ENCODE measurements at regions not wholly inside any gene's neighbourhood (a gene's known extent, or its start where the extent isn't known, plus 50 kb on each side); places are given as distances from the start of the nearest gene placed in this dataset.

DNA sequence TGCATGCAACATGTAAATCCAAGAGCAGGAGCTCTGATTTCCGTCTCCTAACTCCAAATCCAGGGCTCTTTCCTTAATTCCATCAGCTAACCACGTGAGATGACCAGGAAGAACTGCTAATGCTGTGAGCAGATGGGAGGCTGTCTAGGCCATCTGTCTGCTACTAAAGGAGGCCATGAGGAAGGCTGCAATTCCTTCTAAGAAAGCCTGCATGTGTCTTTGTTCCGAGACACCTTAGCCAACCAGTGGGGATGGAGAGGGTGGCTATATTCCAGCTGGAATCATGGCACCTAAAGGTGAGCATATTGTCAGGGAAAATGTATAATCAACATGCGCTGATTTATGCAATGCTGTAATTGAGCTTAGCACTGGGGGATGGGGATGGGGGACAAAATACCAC is 267.2 kb upstream of the CDH5 start:
- Mint-ChIP-seq H3K4me1 (no peaks in the 10 kb centered on the region), H3K36me3 (peaks cover 0 to 3% (median 0%) of the 10 kb centered on the region in 5 donors), H3K9me3 (no peaks in the 10 kb centered on the region), H3K27me3 (peaks cover 0 to 24% (median 15%) of the 10 kb centered on the region in 5 donors), H3K27ac (no peak overlapping the region), H3K4me3 (no peak overlapping the region)
- Histone ChIP-seq H3K27me3 (ENCODE audit: control insufficient read depth in 2 of 2, insufficient read depth in 2 of 2, low read length in 2 of 2) (no peaks in the 10 kb centered on the region), H3K9me3 (ENCODE audit: control insufficient read depth in 2 of 3, low read length in 3 of 3) (no peaks in the 10 kb centered on the region), H3K4me3 (ENCODE audit: low read length) (no peak overlapping the region), H3K4me1 (ENCODE audit: control insufficient read depth in 2 of 2, insufficient read depth in 2 of 2, low read length in 2 of 2) (no peaks in the 10 kb centered on the region), H3K27ac (ENCODE audit: low read depth, low read length) (no peak overlapping the region), H3K36me3 (ENCODE audit: control insufficient read depth in 2 of 3, insufficient read depth in 3 of 3, low read length in 3 of 3) (no peaks in the 10 kb centered on the region)
- DNase-seq (no peak), ATAC-seq (no peak)
- ChIA-PET CTCF (no interaction called here), POLR2A (no interaction called here)
- intact Hi-C loops (cut with micrococcal nuclease), result no loop called here

DNA sequence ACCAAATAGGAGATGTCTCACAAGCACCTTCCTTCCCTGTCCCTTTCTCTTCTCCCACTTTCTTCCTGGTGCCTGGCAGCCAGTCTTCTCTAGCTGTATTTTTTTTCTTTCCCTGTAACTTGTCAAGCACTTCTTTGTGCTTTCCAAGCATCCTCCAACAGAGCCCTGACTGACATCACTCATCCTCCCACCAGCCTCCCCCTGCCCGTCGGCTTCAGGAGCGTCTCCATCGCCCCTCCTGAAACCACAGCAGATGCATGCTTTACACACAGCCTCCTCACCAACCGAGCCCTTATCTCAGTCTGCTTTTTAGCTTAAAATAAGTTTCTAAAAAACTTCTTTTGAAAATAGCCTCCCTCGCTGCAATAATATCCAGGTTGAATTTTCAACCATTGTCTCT is 268.7 kb upstream of the CDH5 start:
- no peak overlapping the region for H3K27ac Mint-ChIP-seq
- CTCF ChIA-PET, result no interaction called here
- H3K4me3 ChIP-seq (ENCODE audit: low read length), result no peak overlapping the region
- peaks cover 0 to 24% (median 15%) of the 10 kb centered on the region in 5 donors for H3K27me3 Mint-ChIP-seq
- H3K9me3 ChIP-seq (ENCODE audit: control insufficient read depth in 2 of 3, low read length in 3 of 3), result no peaks in the 10 kb centered on the region
- H3K27me3 ChIP-seq (ENCODE audit: control insufficient read depth in 2 of 2, insufficient read depth in 2 of 2, low read length in 2 of 2), result no peaks in the 10 kb centered on the region
- POLR2A ChIA-PET, result no interaction called here
- intact Hi-C loops (cut with micrococcal nuclease), result no loop called here
- H3K36me3 Mint-ChIP-seq, result peaks cover 0 to 3% (median 0%) of the 10 kb centered on the region in 5 donors
- DNase-seq (no peak), ATAC-seq (no peak)
- H3K4me1 Mint-ChIP-seq, result no peaks in the 10 kb centered on the region
- no peak overlapping the region for H3K27ac ChIP-seq (ENCODE audit: low read depth, low read length)
- H3K9me3 Mint-ChIP-seq, result peaks cover 0 to 2% (median 0%) of the 10 kb centered on the region in 11 donors
- no peak overlapping the region for H3K4me3 Mint-ChIP-seq
- no peaks in the 10 kb centered on the region for H3K4me1 ChIP-seq (ENCODE audit: control insufficient read depth in 2 of 2, insufficient read depth in 2 of 2, low read length in 2 of 2)
- H3K36me3 ChIP-seq (ENCODE audit: control insufficient read depth in 2 of 3, insufficient read depth in 3 of 3, low read length in 3 of 3), result no peaks in the 10 kb centered on the region

DNA sequence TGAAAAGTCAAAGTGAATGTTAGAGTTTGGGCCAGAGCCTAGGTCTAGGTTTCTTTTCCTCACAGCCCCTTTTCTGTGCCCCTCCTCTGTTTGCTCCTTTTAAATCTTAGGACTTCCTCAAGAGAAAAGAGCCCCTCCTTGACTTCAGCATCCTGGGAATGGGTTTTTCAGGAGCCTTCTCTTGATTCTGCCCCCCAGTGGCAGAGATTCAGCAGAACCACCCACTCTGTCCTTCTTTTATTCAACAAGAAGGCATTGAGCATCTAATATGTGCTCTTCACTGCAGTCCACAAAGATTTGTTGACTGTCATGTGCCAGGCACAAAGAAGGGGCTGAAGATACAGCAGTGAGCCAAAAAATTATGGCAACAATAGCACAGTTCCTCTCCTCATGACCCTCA is 270.8 kb upstream of the CDH5 start:
- Mint-ChIP-seq H3K36me3 (peaks cover 0 to 3% (median 0%) of the 10 kb centered on the region in 5 donors), H3K27ac (no peak overlapping the region), H3K4me1 (no peaks in the 10 kb centered on the region), H3K4me3 (no peak overlapping the region), H3K9me3 (peaks cover 0 to 2% (median 0%) of the 10 kb centered on the region in 11 donors), H3K27me3 (peaks cover 0 to 20% (median 11%) of the 10 kb centered on the region in 5 donors)
- Histone ChIP-seq H3K36me3 (ENCODE audit: control insufficient read depth in 2 of 3, insufficient read depth in 3 of 3, low read length in 3 of 3) (no peaks in the 10 kb centered on the region), H3K4me3 (ENCODE audit: low read length) (no peak overlapping the region), H3K4me1 (ENCODE audit: control insufficient read depth in 2 of 2, insufficient read depth in 2 of 2, low read length in 2 of 2) (no peaks in the 10 kb centered on the region), H3K27ac (ENCODE audit: low read depth, low read length) (no peak overlapping the region), H3K27me3 (ENCODE audit: control insufficient read depth in 2 of 2, insufficient read depth in 2 of 2, low read length in 2 of 2) (no peaks in the 10 kb centered on the region), H3K9me3 (ENCODE audit: control insufficient read depth in 2 of 3, low read length in 3 of 3) (no peaks in the 10 kb centered on the region)
- CTCF ChIA-PET, result no interaction called here
- POLR2A ChIA-PET, result no interaction called here
- intact Hi-C loops (cut with micrococcal nuclease), result no loop called here
- no peak for ATAC-seq
- DNase-seq, result no peak

DNA sequence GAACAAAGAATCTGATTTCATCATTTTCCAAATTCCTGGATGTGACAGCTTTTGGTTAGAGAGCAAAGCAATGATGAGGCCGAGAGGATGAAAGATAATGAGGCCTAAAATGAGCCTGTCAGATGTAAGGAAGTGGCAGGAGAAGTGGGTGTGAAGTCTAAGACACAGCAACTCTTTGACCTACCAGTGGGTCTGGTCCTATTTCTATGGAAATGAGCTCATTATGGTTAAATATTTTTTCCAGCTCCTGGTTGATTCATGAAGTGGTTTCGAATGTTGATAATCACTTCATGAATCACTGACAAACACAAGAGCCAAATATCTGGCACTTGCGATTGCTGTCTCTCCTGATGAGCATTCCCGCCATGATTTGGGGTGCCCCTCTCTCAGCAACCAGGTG is 273.3 kb upstream of the CDH5 start:
- ATAC-seq, result no peak
- Histone ChIP-seq H3K27me3 (ENCODE audit: control insufficient read depth in 2 of 2, insufficient read depth in 2 of 2, low read length in 2 of 2) (no peaks in the 10 kb centered on the region), H3K9me3 (ENCODE audit: control insufficient read depth in 2 of 3, low read length in 3 of 3) (no peaks in the 10 kb centered on the region), H3K4me1 (ENCODE audit: control insufficient read depth in 2 of 2, insufficient read depth in 2 of 2, low read length in 2 of 2) (no peaks in the 10 kb centered on the region), H3K27ac (ENCODE audit: low read depth, low read length) (no peak overlapping the region), H3K36me3 (ENCODE audit: control insufficient read depth in 2 of 3, insufficient read depth in 3 of 3, low read length in 3 of 3) (no peaks in the 10 kb centered on the region), H3K4me3 (ENCODE audit: low read length) (no peak overlapping the region)
- H3K27me3 Mint-ChIP-seq, result peaks cover 0 to 13% (median 0%) of the 10 kb centered on the region in 5 donors
- H3K4me1 Mint-ChIP-seq, result no peaks in the 10 kb centered on the region
- intact Hi-C loops (cut with micrococcal nuclease), result no loop called here
- H3K9me3 Mint-ChIP-seq, result peaks cover 0 to 2% (median 0%) of the 10 kb centered on the region in 11 donors
- DNase-seq, result no peak
- ChIA-PET CTCF (no interaction called here), POLR2A (no interaction called here)
- H3K4me3 Mint-ChIP-seq, result no peak overlapping the region
- H3K36me3 Mint-ChIP-seq, result no peaks in the 10 kb centered on the region
- H3K27ac Mint-ChIP-seq, result no peak overlapping the region

DNA sequence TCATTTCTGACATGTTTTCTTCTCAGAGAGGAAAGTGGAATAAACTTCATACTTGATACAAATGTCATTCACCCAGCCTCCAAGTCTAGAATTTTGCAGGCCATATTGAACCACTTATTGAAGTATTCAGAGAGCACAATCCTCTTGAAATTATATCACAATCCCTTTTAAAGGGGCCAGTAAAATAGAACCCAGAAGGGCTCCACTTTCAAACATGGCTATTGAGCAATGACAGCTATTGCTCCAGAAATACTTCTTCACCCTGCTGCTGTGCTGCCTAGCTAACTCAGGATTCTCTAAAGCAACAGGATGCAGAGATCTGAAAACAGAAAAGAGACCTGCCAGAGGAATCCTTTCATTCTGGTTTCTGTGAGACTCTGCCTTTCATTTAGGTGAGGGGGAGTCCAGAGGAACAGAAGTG is 275.0 kb upstream of the CDH5 start:
- no peak overlapping the region for H3K27ac Mint-ChIP-seq
- peaks cover 0 to 4% (median 0%) of the 10 kb centered on the region in 11 donors for H3K9me3 Mint-ChIP-seq
- H3K4me1 ChIP-seq (ENCODE audit: control insufficient read depth in 2 of 2, insufficient read depth in 2 of 2, low read length in 2 of 2), result no peaks in the 10 kb centered on the region
- POLR2A ChIA-PET, result no interaction called here
- intact Hi-C loops (cut with micrococcal nuclease), result no loop called here
- ATAC-seq (no peak), DNase-seq (no peak)
- H3K4me3 ChIP-seq (ENCODE audit: low read length), result no peak overlapping the region
- H3K36me3 ChIP-seq (ENCODE audit: control insufficient read depth in 2 of 3, insufficient read depth in 3 of 3, low read length in 3 of 3), result no peaks in the 10 kb centered on the region
- no peaks in the 10 kb centered on the region for H3K36me3 Mint-ChIP-seq
- CTCF ChIA-PET, result no interaction called here
- peaks cover 0 to 12% (median 0%) of the 10 kb centered on the region in 5 donors for H3K27me3 Mint-ChIP-seq
- no peaks in the 10 kb centered on the region for H3K4me1 Mint-ChIP-seq
- H3K9me3 ChIP-seq (ENCODE audit: control insufficient read depth in 2 of 3, low read length in 3 of 3), result no peaks in the 10 kb centered on the region
- H3K4me3 Mint-ChIP-seq, result no peak overlapping the region
- H3K27ac ChIP-seq (ENCODE audit: low read depth, low read length), result no peak overlapping the region
- no peaks in the 10 kb centered on the region for H3K27me3 ChIP-seq (ENCODE audit: control insufficient read depth in 2 of 2, insufficient read depth in 2 of 2, low read length in 2 of 2)

DNA sequence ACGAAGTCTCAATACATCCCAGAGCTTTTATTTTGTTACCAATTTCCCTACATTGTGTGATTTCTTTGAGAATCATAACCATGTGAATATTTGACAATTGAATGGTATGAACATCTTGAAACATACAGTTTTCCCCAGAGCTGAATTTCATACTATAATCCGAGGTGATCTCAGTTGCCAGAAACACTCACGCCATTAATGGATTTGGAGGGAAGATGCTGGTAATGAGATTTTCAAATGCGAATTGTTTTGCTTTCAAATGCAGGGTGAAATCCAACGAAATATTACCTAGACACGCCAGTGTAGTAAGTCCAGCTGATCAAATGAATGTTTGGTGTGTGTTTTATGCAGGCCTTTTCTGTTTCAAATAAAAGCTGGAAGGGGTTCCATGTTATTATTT is 277.8 kb upstream of the CDH5 start:
- H3K27me3 Mint-ChIP-seq, result peaks cover 0 to 12% (median 0%) of the 10 kb centered on the region in 5 donors
- peaks cover 0 to 6% (median 0%) of the 10 kb centered on the region in 11 donors for H3K9me3 Mint-ChIP-seq
- no peak overlapping the region for H3K27ac Mint-ChIP-seq
- no peaks in the 10 kb centered on the region for H3K36me3 Mint-ChIP-seq
- POLR2A ChIA-PET, result no interaction called here
- H3K4me1 Mint-ChIP-seq, result peaks cover 0 to 1% (median 0%) of the 10 kb centered on the region in 7 donors
- CTCF ChIA-PET, result no interaction called here
- H3K9me3 ChIP-seq (ENCODE audit: control insufficient read depth in 2 of 3, low read length in 3 of 3), result no peaks in the 10 kb centered on the region
- no peak overlapping the region for H3K27ac ChIP-seq (ENCODE audit: low read depth, low read length)
- H3K4me3 ChIP-seq (ENCODE audit: low read length), result no peak overlapping the region
- intact Hi-C loops (cut with micrococcal nuclease), result no loop called here
- DNase-seq (no peak), ATAC-seq (no peak)
- H3K4me1 ChIP-seq (ENCODE audit: control insufficient read depth in 2 of 2, insufficient read depth in 2 of 2, low read length in 2 of 2), result no peaks in the 10 kb centered on the region
- H3K27me3 ChIP-seq (ENCODE audit: control insufficient read depth in 2 of 2, insufficient read depth in 2 of 2, low read length in 2 of 2), result no peaks in the 10 kb centered on the region
- H3K4me3 Mint-ChIP-seq, result no peak overlapping the region
- H3K36me3 ChIP-seq (ENCODE audit: control insufficient read depth in 2 of 3, insufficient read depth in 3 of 3, low read length in 3 of 3), result no peaks in the 10 kb centered on the region

DNA sequence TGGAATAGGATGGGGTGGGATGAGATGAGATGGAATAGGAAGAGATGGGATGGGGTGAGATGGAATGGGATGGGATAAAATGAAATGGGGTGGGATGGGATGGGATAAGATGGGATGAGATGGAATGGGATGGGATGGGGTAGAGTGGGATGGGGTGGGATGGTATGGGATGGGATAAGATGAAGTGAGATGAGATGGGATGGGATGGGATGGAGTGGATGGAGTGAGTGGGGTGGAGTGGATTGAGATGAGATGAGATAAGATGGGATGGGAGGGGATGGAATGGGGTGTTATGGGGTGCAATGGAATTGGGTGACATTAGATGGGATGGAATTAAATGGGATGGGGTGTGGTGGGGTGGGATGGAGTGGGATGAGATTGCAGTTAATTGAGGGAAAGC is 279.2 kb upstream of the CDH5 start:
- Mint-ChIP-seq H3K4me1 (peaks cover 0 to 1% (median 0%) of the 10 kb centered on the region in 7 donors), H3K36me3 (no peaks in the 10 kb centered on the region), H3K27ac (no peak overlapping the region), H3K9me3 (peaks cover 0 to 6% (median 0%) of the 10 kb centered on the region in 11 donors), H3K4me3 (no peak overlapping the region), H3K27me3 (peaks cover 0 to 12% (median 0%) of the 10 kb centered on the region in 5 donors)
- no peak for ATAC-seq
- no peaks in the 10 kb centered on the region for H3K9me3 ChIP-seq (ENCODE audit: control insufficient read depth in 2 of 3, low read length in 3 of 3)
- no peak overlapping the region for H3K4me3 ChIP-seq (ENCODE audit: low read length)
- no peaks in the 10 kb centered on the region for H3K36me3 ChIP-seq (ENCODE audit: control insufficient read depth in 2 of 3, insufficient read depth in 3 of 3, low read length in 3 of 3)
- intact Hi-C loops (cut with micrococcal nuclease), result no loop called here
- DNase-seq, result no peak
- POLR2A ChIA-PET, result no interaction called here
- no peak overlapping the region for H3K27ac ChIP-seq (ENCODE audit: low read depth, low read length)
- CTCF ChIA-PET, result no interaction called here
- H3K4me1 ChIP-seq (ENCODE audit: control insufficient read depth in 2 of 2, insufficient read depth in 2 of 2, low read length in 2 of 2), result no peaks in the 10 kb centered on the region
- H3K27me3 ChIP-seq (ENCODE audit: control insufficient read depth in 2 of 2, insufficient read depth in 2 of 2, low read length in 2 of 2), result no peaks in the 10 kb centered on the region

All from naive thymus-derived CD4-positive, alpha-beta T cell (primary cell).